ENCODE measurements at regions not wholly inside any gene's neighbourhood (a gene's known extent, or its start where the extent isn't known, plus 50 kb on each side); places are given as distances from the start of the nearest gene placed in this dataset.

GRCh38 chr5:88956416-88956815, 73.4 kb upstream of the MEF2C start:
- no peak for TF ChIP-seq CTCF (IDR thresholded peaks at IDR 0.05)
- TF ChIP-seq ZFX (IDR thresholded peaks at IDR 0.05; ENCODE audit: borderline replicate concordance): no peak
